ENCODE measurements at regions not wholly inside any gene's neighbourhood (a gene's known extent, or its start where the extent isn't known, plus 50 kb on each side); places are given as distances from the start of the nearest gene placed in this dataset.

DNA sequence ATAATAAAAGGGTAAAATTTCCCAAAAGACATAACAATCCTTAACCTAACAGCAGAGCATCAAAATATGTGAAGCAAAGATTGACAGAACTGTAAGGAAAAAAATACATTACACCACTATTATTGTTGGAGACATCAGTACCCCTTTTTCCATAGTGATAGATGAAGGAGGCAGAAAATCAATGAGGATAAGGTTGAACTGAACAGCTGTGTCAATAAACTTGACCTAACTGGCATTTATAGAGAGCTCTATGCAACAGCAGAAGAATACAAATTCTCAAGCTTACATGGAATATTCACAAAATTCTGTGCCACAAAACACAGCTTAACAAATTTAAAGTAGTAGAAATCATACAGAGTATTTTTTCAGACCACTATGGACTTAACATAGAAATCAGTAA, 195.0 kb upstream of the ELAC2 start:
- H3K9me3 ChIP-seq (ENCODE audit: control insufficient read depth, insufficient read depth, low read length): no peaks in the 10 kb centered on the region; the same call in 1 of the 2 replicates
- no peak overlapping the region for H3K9ac ChIP-seq (ENCODE audit: low read depth, low read length)
- no peaks in the 10 kb centered on the region for H3K27me3 ChIP-seq (ENCODE audit: control insufficient read depth, insufficient read depth, low read length)
- H3K4me3 ChIP-seq (ENCODE audit: low read depth, low read length): no peak overlapping the region
- no peaks in the 10 kb centered on the region for H3K36me3 ChIP-seq (ENCODE audit: control insufficient read depth, insufficient read depth, low read length)
- no peak overlapping the region for H3K27ac ChIP-seq (ENCODE audit: low read depth, low read length)
- H3K4me1 ChIP-seq (ENCODE audit: control insufficient read depth, insufficient read depth, low read length): no peaks in the 10 kb centered on the region

GRCh38 chr17:13209081-13209480, 191.3 kb upstream of the ELAC2 start:
- no peak overlapping the region for H3K9ac ChIP-seq (ENCODE audit: low read depth, low read length)
- H3K4me1 ChIP-seq (ENCODE audit: control insufficient read depth, insufficient read depth, low read length): no peaks in the 10 kb centered on the region
- H3K27ac ChIP-seq (ENCODE audit: low read depth, low read length): no peak overlapping the region

GRCh38 chr17:13204607-13205237, 186.9 kb upstream of the ELAC2 start:
- no peak overlapping the region for H3K4me3 ChIP-seq (ENCODE audit: low read depth, low read length)
- no peak overlapping the region for H3K9ac ChIP-seq (ENCODE audit: low read depth, low read length)
- no peak overlapping the region for H3K27ac ChIP-seq (ENCODE audit: low read depth, low read length)
- H3K36me3 ChIP-seq (ENCODE audit: control insufficient read depth, insufficient read depth, low read length): no peaks in the 10 kb centered on the region
- no peaks in the 10 kb centered on the region for H3K27me3 ChIP-seq (ENCODE audit: control insufficient read depth, insufficient read depth, low read length)
- H3K4me1 ChIP-seq (ENCODE audit: control insufficient read depth, insufficient read depth, low read length): no peaks in the 10 kb centered on the region
- H3K9me3 ChIP-seq (ENCODE audit: control insufficient read depth, insufficient read depth, low read length): no peaks in the 10 kb centered on the region; the same call in 1 of the 2 replicates

More at GRCh38 chr17:13209081-13209480, 191.3 kb upstream of the ELAC2 start:
- H3K4me3 ChIP-seq (ENCODE audit: low read depth, low read length): no peak overlapping the region
- H3K9me3 ChIP-seq (ENCODE audit: control insufficient read depth, insufficient read depth, low read length): no peaks in the 10 kb centered on the region; the same call in 1 of the 2 replicates
- no peaks in the 10 kb centered on the region for H3K27me3 ChIP-seq (ENCODE audit: control insufficient read depth, insufficient read depth, low read length)
- no peaks in the 10 kb centered on the region for H3K36me3 ChIP-seq (ENCODE audit: control insufficient read depth, insufficient read depth, low read length)

GRCh38 chr17:13202835-13203234, 185.0 kb upstream of the ELAC2 start:
- H3K9me3 ChIP-seq (ENCODE audit: control insufficient read depth, insufficient read depth, low read length): no peaks in the 10 kb centered on the region
- no peaks in the 10 kb centered on the region for H3K4me1 ChIP-seq (ENCODE audit: control insufficient read depth, insufficient read depth, low read length)
- no peak overlapping the region for H3K27ac ChIP-seq (ENCODE audit: low read depth, low read length)
- no peaks in the 10 kb centered on the region for H3K27me3 ChIP-seq (ENCODE audit: control insufficient read depth, insufficient read depth, low read length)
- no peaks in the 10 kb centered on the region for H3K36me3 ChIP-seq (ENCODE audit: control insufficient read depth, insufficient read depth, low read length)
- H3K4me3 ChIP-seq (ENCODE audit: low read depth, low read length): no peak overlapping the region
- H3K9ac ChIP-seq (ENCODE audit: low read depth, low read length): no peak overlapping the region

DNA sequence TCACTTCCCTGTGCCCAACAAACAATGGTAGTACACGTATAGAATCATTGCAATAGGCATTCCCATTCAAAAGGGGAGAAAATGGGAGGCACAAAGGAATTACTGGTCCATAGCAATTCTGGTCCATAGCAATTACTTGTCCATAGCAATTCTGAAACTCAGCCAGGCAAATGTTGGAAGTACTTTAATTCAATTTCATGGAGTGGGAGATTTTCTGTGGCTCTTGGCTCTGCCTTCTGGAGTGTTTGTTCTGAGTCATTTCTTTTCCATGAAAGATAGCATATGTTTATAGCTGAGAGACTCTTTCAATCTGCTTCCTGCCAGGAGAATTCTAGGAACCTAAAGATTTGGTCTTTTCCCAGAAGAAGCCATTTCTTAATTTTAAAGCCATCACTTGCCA, 182.8 kb upstream of the ELAC2 start:
- H3K9me3 ChIP-seq (ENCODE audit: control insufficient read depth, insufficient read depth, low read length): no peaks in the 10 kb centered on the region
- H3K36me3 ChIP-seq (ENCODE audit: control insufficient read depth, insufficient read depth, low read length): no peaks in the 10 kb centered on the region
- no peak overlapping the region for H3K4me3 ChIP-seq (ENCODE audit: low read depth, low read length)
- no peaks in the 10 kb centered on the region for H3K4me1 ChIP-seq (ENCODE audit: control insufficient read depth, insufficient read depth, low read length)
- H3K27me3 ChIP-seq (ENCODE audit: control insufficient read depth, insufficient read depth, low read length): no peaks in the 10 kb centered on the region
- no peak overlapping the region for H3K9ac ChIP-seq (ENCODE audit: low read depth, low read length)
- H3K27ac ChIP-seq (ENCODE audit: low read depth, low read length): no peak overlapping the region

DNA sequence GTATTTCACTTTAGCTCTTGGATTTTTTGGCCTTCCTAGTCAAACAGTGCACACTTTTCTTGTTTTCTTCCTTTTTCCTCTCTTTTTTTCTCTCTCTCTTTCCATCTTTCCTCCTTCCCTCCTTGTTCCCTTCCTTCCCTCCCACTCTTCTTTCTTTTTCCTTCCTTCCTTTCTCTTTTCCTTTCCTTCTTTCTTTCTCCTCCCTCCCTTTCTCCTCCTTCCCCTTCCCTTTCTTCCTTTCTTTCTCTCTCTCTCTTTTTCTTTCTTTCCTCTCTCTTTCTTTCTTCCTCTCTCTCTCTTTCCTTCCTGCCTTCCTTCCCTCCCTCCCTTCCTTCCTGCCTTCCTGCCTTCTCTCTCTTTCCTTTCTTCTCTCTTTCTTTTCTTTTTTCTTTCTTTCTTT, 181.6 kb upstream of the ELAC2 start:
- Histone ChIP-seq H3K27me3 (ENCODE audit: control insufficient read depth, insufficient read depth, low read length) (no peaks in the 10 kb centered on the region), H3K36me3 (ENCODE audit: control insufficient read depth, insufficient read depth, low read length) (no peaks in the 10 kb centered on the region), H3K4me1 (ENCODE audit: control insufficient read depth, insufficient read depth, low read length) (no peaks in the 10 kb centered on the region), H3K4me3 (ENCODE audit: low read depth, low read length) (no peak overlapping the region), H3K9me3 (ENCODE audit: control insufficient read depth, insufficient read depth, low read length) (no peaks in the 10 kb centered on the region), H3K27ac (ENCODE audit: low read depth, low read length) (no peak overlapping the region), H3K9ac (ENCODE audit: low read depth, low read length) (no peak overlapping the region)

DNA sequence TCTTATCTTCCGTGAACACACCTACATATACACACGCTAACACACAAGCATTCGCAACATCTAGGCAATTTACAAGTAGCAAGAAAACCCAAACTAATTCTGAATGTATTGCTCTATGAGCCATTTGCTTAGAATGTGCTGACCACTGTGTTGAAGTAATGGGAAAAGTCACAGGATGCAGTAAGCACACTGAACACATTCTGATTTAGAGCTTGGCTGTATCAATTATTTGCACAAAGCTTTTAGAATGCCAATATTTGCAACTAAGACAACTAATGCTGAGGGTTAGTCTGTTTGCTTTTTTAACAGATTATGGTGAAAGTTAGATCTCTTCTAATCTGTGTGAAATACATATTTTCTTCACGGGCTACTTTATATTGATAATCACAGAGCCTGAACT, 179.8 kb upstream of the ELAC2 start:
- Histone ChIP-seq H3K4me1 (ENCODE audit: control insufficient read depth, insufficient read depth, low read length) (no peaks in the 10 kb centered on the region), H3K9ac (ENCODE audit: low read depth, low read length) (no peak overlapping the region), H3K9me3 (ENCODE audit: control insufficient read depth, insufficient read depth, low read length) (0 out of 2 replicates have a peak, but pooled peaks cover under 1% of the 10 kb centered on the region), H3K36me3 (ENCODE audit: control insufficient read depth, insufficient read depth, low read length) (no peaks in the 10 kb centered on the region), H3K27me3 (ENCODE audit: control insufficient read depth, insufficient read depth, low read length) (no peaks in the 10 kb centered on the region), H3K4me3 (ENCODE audit: low read depth, low read length) (no peak overlapping the region), H3K27ac (ENCODE audit: low read depth, low read length) (no peak overlapping the region)

DNA sequence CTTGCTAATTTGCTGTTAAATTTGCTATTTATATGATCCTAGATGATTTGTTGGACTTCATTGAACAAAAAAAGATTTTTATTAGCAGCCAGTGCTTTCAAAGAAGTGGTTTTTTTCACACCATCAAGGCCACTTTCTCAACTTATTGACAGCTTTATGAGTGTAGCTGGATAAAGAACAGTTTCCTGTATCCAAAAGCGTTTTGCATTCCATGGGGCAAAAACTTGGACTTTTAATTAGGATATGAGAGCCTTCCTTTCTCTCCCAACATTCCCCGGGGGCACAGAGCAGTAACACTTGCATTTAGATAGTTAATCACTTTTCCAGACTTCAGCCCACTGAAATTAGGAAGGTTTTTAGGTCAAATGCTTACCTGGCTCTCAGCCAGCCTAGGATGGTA, 177.1 kb upstream of the ELAC2 start:
- H3K4me1 ChIP-seq (ENCODE audit: control insufficient read depth, insufficient read depth, low read length): no peaks in the 10 kb centered on the region
- H3K36me3 ChIP-seq (ENCODE audit: control insufficient read depth, insufficient read depth, low read length): no peaks in the 10 kb centered on the region
- peaks cover 11% of the 10 kb centered on the region for H3K9me3 ChIP-seq (ENCODE audit: control insufficient read depth, insufficient read depth, low read length)
- H3K27ac ChIP-seq (ENCODE audit: low read depth, low read length): no peak overlapping the region
- H3K4me3 ChIP-seq (ENCODE audit: low read depth, low read length): no peak overlapping the region
- no peak overlapping the region for H3K9ac ChIP-seq (ENCODE audit: low read depth, low read length)
- no peaks in the 10 kb centered on the region for H3K27me3 ChIP-seq (ENCODE audit: control insufficient read depth, insufficient read depth, low read length)

GRCh38 chr17:13182854-13183253, 165.0 kb upstream of the ELAC2 start:
- Histone ChIP-seq H3K4me1 (ENCODE audit: control insufficient read depth, insufficient read depth, low read length) (no peaks in the 10 kb centered on the region), H3K27me3 (ENCODE audit: control insufficient read depth, insufficient read depth, low read length) (no peaks in the 10 kb centered on the region), H3K9ac (ENCODE audit: low read depth, low read length) (no peak overlapping the region), H3K36me3 (ENCODE audit: control insufficient read depth, insufficient read depth, low read length) (no peaks in the 10 kb centered on the region), H3K27ac (ENCODE audit: low read depth, low read length) (no peak overlapping the region), H3K4me3 (ENCODE audit: low read depth, low read length) (no peak overlapping the region), H3K9me3 (ENCODE audit: control insufficient read depth, insufficient read depth, low read length) (no peaks in the 10 kb centered on the region; the same call in 1 of the 2 replicates)

- no peaks in the 10 kb centered on the region for H3K36me3 ChIP-seq (ENCODE audit: control insufficient read depth, insufficient read depth, low read length)
- no peak overlapping the region for H3K9ac ChIP-seq (ENCODE audit: low read depth, low read length)
- H3K4me1 ChIP-seq (ENCODE audit: control insufficient read depth, insufficient read depth, low read length): no peaks in the 10 kb centered on the region
- H3K9me3 ChIP-seq (ENCODE audit: control insufficient read depth, insufficient read depth, low read length): no peaks in the 10 kb centered on the region; the same call in 1 of the 2 replicates
- no peak overlapping the region for H3K27ac ChIP-seq (ENCODE audit: low read depth, low read length)
- no peaks in the 10 kb centered on the region for H3K27me3 ChIP-seq (ENCODE audit: control insufficient read depth, insufficient read depth, low read length)
- no peak overlapping the region for H3K4me3 ChIP-seq (ENCODE audit: low read depth, low read length)
These were observed 164.6 kb upstream of the ELAC2 start for GRCh38 chr17:13182450-13182849.

DNA sequence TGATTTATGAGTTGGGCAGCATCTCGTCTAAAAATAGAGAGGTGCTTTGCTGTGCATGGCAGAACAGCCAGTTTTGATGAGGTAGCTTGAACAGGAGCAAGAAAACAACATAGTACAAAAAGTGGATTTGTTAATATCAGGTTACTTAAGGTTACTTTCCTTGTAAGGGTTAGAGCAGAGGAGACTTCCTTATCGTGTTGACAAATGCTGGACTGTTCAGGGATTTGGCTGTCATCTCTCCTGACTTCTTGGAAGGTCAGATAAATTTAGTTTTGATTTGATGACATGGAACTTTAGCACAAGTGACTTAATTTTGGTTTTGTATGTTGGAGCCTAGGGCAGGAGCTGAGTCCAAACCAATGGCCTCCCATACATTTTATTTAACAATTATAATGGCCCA, 163.9 kb upstream of the ELAC2 start:
- no peaks in the 10 kb centered on the region for H3K4me1 ChIP-seq (ENCODE audit: control insufficient read depth, insufficient read depth, low read length)
- no peaks in the 10 kb centered on the region; the same call in 1 of the 2 replicates for H3K9me3 ChIP-seq (ENCODE audit: control insufficient read depth, insufficient read depth, low read length)
- H3K27ac ChIP-seq (ENCODE audit: low read depth, low read length): no peak overlapping the region
- no peaks in the 10 kb centered on the region for H3K36me3 ChIP-seq (ENCODE audit: control insufficient read depth, insufficient read depth, low read length)
- H3K27me3 ChIP-seq (ENCODE audit: control insufficient read depth, insufficient read depth, low read length): no peaks in the 10 kb centered on the region
- no peak overlapping the region for H3K9ac ChIP-seq (ENCODE audit: low read depth, low read length)
- no peak overlapping the region for H3K4me3 ChIP-seq (ENCODE audit: low read depth, low read length)
